ENCODE measurements at regions not wholly inside any gene's neighbourhood (a gene's known extent, or its start where the extent isn't known, plus 50 kb on each side); places are given as distances from the start of the nearest gene placed in this dataset.

GRCh38 chr12:41981013-41981412 lies 163.7 kb downstream of the GXYLT1 start:
- DNase-seq, result no peak

- no peak for DNase-seq
Measured at GRCh38 chr12:41980390-41980789, 164.3 kb downstream of the GXYLT1 start.

- no peak for DNase-seq
Measured at GRCh38 chr12:41979574-41979973, 165.1 kb downstream of the GXYLT1 start.

GRCh38 chr12:41972598-41972997 lies 172.1 kb downstream of the GXYLT1 start:
- peak; percentile 10 for DNase-seq

GRCh38 chr12:41972196-41972595 lies 172.5 kb downstream of the GXYLT1 start:
- DNase-seq, result no peak

GRCh38 chr12:41970744-41971143 lies 173.9 kb downstream of the GXYLT1 start:
- DNase-seq, result no peak

- no peak for DNase-seq
Measured at GRCh38 chr12:41968599-41968998, 176.1 kb downstream of the GXYLT1 start.

- peak; percentile 87 for DNase-seq
Measured at GRCh38 chr12:41967668-41968500, 176.8 kb downstream of the GXYLT1 start.

- DNase-seq, result no peak
Measured at GRCh38 chr12:41966916-41967315, 177.8 kb downstream of the GXYLT1 start.

GRCh38 chr12:41966001-41966400 lies 178.7 kb downstream of the GXYLT1 start:
- peak; percentile 13 for DNase-seq

- DNase-seq, result no peak
Measured at GRCh38 chr12:41963398-41963797, 181.3 kb downstream of the GXYLT1 start.

GRCh38 chr12:41962171-41962572 lies 182.5 kb downstream of the GXYLT1 start:
- DNase-seq, result peak; percentile 81

- DNase-seq, result no peak
Measured at GRCh38 chr12:41959271-41959670, 185.4 kb downstream of the GXYLT1 start.

- DNase-seq, result no peak
Measured at GRCh38 chr12:41956353-41956752, 188.3 kb downstream of the GXYLT1 start.

GRCh38 chr12:41950455-41950854 lies 194.2 kb downstream of the GXYLT1 start:
- no peak for DNase-seq

GRCh38 chr12:41946106-41946505 lies 198.6 kb downstream of the GXYLT1 start:
- no peak for DNase-seq

GRCh38 chr12:41944216-41944615 lies 200.5 kb downstream of the GXYLT1 start:
- DNase-seq, result no peak

- no peak for DNase-seq
Measured at GRCh38 chr12:41943671-41944070, 201.0 kb downstream of the GXYLT1 start.

- DNase-seq, result no peak
Measured at GRCh38 chr12:41942354-41942753, 202.3 kb downstream of the GXYLT1 start.

GRCh38 chr12:41941079-41941478 lies 203.6 kb downstream of the GXYLT1 start:
- DNase-seq, result no peak

- no peak for DNase-seq
Measured at GRCh38 chr12:41940571-41940970, 204.1 kb downstream of the GXYLT1 start.

GRCh38 chr12:41936333-41936732 lies 208.3 kb downstream of the GXYLT1 start:
- no peak for DNase-seq

- DNase-seq, result no peak
Measured at GRCh38 chr12:41935911-41936310, 208.8 kb downstream of the GXYLT1 start.

GRCh38 chr12:41932470-41932991 lies 212.1 kb downstream of the GXYLT1 start:
- DNase-seq, result peak; percentile 96
